ENCODE measurements at regions not wholly inside any gene's neighbourhood (a gene's known extent, or its start where the extent isn't known, plus 50 kb on each side); places are given as distances from the start of the nearest gene placed in this dataset.

DNA sequence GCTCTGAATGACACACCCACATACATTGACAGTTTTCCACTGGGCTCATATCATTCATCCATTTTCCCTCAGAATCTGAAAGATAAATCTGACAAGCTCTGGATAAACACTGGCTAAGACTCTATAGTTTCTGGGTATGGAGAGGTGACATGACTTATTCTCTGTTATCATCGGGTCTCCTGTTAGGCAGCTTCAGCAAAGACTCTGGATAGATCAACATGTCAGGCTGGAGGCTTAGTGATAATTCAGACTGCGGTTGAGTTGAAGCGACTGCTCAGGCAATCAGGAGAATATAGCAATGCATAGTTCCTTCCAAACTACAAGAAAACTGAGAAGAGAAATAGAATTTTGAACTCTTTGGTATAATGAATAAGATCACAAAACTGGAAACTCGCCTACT is 394.6 kb downstream of the CBLN4 start:
- intact Hi-C loops (cut with micrococcal nuclease), result no loop called here
- Mint-ChIP-seq H3K27me3 (ENCODE audit: insufficient read depth) (no peaks in the 10 kb centered on the region), H3K9me3 (peaks cover 15% of the 10 kb centered on the region), H3K4me1 (ENCODE audit: low read depth) (no peaks in the 10 kb centered on the region), H3K27ac (no peak overlapping the region), H3K4me3 (no peak overlapping the region), H3K36me3 (ENCODE audit: low read depth) (no peaks in the 10 kb centered on the region)
- no peak for DNase-seq (ENCODE audit: low spot score)

DNA sequence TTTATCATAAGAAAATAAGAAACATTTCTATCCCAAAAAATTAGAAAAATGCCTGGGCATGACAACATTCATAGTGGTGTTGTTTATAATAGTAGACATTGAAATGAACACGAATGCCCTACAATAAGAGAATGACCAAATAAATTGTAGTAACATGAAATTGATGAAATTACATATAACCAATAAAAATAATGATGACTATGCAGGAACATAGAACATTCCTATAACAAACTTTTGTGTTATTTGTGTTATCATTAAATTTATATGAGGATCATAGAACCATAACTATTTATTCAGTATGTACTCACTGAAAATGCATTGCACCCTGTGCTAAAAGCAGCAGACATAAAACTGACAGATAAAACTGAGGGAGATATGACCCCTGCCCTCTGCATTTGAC is 399.7 kb downstream of the CBLN4 start:
- intact Hi-C loops (cut with micrococcal nuclease), result no loop called here
- Mint-ChIP-seq H3K36me3 (ENCODE audit: low read depth) (no peaks in the 10 kb centered on the region), H3K27ac (no peak overlapping the region), H3K27me3 (ENCODE audit: insufficient read depth) (no peaks in the 10 kb centered on the region), H3K4me1 (ENCODE audit: low read depth) (no peaks in the 10 kb centered on the region), H3K9me3 (peaks cover 4% of the 10 kb centered on the region), H3K4me3 (no peak overlapping the region)
- DNase-seq (ENCODE audit: low spot score), result no peak

DNA sequence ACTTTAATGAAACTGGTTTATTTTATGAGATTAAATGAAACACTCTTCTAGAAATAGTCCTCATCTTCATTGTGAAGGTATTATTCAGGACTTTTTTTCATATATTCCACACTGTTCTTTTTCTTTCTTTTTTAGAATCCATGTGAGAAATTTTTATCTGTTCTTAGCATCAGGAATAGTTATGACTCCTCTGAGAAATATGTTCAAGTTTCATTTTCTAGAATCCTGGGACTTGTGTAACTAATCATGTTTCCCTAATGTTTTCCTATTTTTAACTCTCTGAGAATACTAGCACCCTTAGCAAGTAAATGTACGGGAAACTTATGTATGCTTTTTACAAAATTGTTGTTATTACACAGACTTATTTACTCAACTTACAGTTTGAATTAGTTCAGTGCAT is 407.8 kb downstream of the CBLN4 start:
- no peak overlapping the region for H3K27ac Mint-ChIP-seq
- H3K27me3 Mint-ChIP-seq (ENCODE audit: insufficient read depth), result no peaks in the 10 kb centered on the region
- intact Hi-C loops (cut with micrococcal nuclease), result no loop called here
- H3K36me3 Mint-ChIP-seq (ENCODE audit: low read depth), result no peaks in the 10 kb centered on the region
- H3K4me3 Mint-ChIP-seq, result no peak overlapping the region
- no peak for DNase-seq (ENCODE audit: low spot score)
- H3K4me1 Mint-ChIP-seq (ENCODE audit: low read depth), result no peaks in the 10 kb centered on the region
- H3K9me3 Mint-ChIP-seq, result peaks cover 5% of the 10 kb centered on the region

DNA sequence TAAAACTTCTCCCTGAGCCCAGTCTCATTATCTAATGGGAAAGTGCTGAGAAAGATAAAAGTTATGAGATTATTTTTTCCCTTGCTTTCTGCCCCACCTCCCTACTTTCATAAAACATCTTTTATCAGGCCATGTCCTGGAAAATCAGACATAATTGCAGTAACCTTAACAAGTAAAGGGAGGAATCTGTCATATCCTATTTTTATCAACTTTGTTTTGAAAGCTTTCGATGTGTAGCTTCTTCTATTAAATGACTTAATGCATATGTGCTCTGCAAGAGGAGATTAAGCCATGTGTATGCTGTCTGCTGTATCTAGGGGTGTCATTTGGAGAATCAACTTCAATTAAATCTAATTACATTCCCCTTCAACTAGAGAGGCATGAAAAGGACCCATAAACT is 408.9 kb downstream of the CBLN4 start:
- Mint-ChIP-seq H3K4me1 (ENCODE audit: low read depth) (no peaks in the 10 kb centered on the region), H3K27me3 (ENCODE audit: insufficient read depth) (no peaks in the 10 kb centered on the region), H3K27ac (no peak overlapping the region), H3K9me3 (peaks cover 8% of the 10 kb centered on the region), H3K4me3 (no peak overlapping the region), H3K36me3 (ENCODE audit: low read depth) (no peaks in the 10 kb centered on the region)
- no peak for DNase-seq (ENCODE audit: low spot score)
- intact Hi-C loops (cut with micrococcal nuclease), result no loop called here

DNA sequence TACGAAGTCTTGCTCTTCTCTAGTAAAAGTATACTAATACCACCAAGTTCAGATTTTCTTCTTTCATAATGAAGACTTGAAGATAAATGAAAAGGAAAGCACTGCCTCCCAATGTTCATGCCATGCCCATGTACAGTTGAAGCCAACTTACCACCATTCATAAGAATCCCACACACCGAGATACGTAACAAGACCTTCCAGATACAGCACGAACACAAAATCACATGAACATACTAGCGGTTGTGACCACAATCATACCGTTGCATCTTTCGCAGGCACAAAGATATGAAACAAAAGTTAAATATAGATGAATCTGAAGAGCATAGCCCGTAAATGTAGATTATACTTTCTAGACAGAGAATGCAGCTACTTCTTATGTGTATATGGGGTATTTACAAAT is 412.5 kb downstream of the CBLN4 start:
- H3K4me3 Mint-ChIP-seq, result no peak overlapping the region
- intact Hi-C loops (cut with micrococcal nuclease), result no loop called here
- H3K27ac Mint-ChIP-seq, result no peak overlapping the region
- peaks cover 8% of the 10 kb centered on the region for H3K9me3 Mint-ChIP-seq
- no peaks in the 10 kb centered on the region for H3K36me3 Mint-ChIP-seq (ENCODE audit: low read depth)
- no peak for DNase-seq (ENCODE audit: low spot score)
- no peaks in the 10 kb centered on the region for H3K27me3 Mint-ChIP-seq (ENCODE audit: insufficient read depth)
- no peaks in the 10 kb centered on the region for H3K4me1 Mint-ChIP-seq (ENCODE audit: low read depth)

DNA sequence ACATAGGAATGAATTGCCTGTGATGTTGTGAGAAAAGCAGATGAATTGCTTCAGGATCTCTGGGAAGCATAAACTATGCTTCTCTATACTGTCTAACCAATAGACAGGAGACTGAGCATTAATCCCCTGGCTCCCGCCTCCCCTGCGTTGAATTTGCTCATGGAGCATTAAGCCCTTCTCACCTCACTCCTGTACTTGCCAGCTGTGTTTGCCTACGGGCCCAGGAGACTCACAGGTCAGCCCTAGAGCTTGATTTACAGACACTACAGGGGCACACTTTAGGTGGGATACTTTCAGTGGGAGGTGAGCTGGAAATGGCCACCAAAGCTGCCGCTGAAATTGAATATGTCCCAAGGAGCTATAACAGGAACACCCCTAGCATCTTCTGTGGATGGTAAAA is 418.7 kb downstream of the CBLN4 start:
- DNase-seq (ENCODE audit: low spot score), result no peak
- peaks cover 5% of the 10 kb centered on the region for H3K9me3 Mint-ChIP-seq
- intact Hi-C loops (cut with micrococcal nuclease), result no loop called here
- no peak overlapping the region for H3K4me3 Mint-ChIP-seq
- H3K27me3 Mint-ChIP-seq (ENCODE audit: insufficient read depth), result no peaks in the 10 kb centered on the region
- no peak overlapping the region for H3K27ac Mint-ChIP-seq
- H3K4me1 Mint-ChIP-seq (ENCODE audit: low read depth), result no peaks in the 10 kb centered on the region
- no peaks in the 10 kb centered on the region for H3K36me3 Mint-ChIP-seq (ENCODE audit: low read depth)

DNA sequence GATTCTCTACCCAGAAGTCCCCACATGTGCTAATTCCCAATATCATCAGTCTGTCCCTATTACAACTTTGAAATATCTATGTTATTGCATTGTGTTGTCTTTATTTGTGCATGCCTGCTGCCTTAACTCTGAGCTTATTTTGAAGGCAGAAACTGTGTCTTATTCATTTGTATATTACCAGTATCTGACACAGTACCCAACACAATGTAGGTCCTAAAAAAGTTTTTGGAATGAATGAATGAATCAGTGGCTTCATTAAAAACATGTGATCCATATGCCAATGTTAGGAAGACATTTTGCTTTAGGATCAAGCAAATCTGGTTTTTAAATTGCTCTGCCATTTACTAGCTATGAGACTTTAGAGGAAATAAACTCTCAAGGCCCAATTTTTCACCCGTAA is 420.4 kb downstream of the CBLN4 start:
- no peaks in the 10 kb centered on the region for H3K36me3 Mint-ChIP-seq (ENCODE audit: low read depth)
- H3K4me3 Mint-ChIP-seq, result no peak overlapping the region
- no peak overlapping the region for H3K27ac Mint-ChIP-seq
- no peaks in the 10 kb centered on the region for H3K27me3 Mint-ChIP-seq (ENCODE audit: insufficient read depth)
- no peak for DNase-seq (ENCODE audit: low spot score)
- intact Hi-C loops (cut with micrococcal nuclease), result no loop called here
- no peaks in the 10 kb centered on the region for H3K4me1 Mint-ChIP-seq (ENCODE audit: low read depth)
- peaks cover 5% of the 10 kb centered on the region for H3K9me3 Mint-ChIP-seq

DNA sequence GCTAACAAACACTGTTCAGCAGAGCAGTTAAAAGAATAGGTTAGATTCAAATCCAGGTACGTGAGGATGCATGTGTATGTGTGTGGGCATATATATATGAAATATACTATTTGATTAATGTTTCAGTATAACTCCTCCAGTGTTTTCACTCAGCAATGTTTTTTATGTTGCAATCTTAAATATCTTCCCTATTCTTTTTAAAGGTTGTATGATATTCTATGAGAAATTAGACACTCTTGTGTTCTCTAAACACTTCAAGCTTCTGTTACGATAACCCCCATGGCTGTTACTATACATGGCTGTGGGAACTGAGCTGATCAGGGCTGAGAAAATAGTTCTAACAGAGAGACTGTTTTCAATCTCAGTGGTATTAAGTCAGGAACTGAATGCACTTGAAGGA is 421.0 kb downstream of the CBLN4 start:
- no peak for DNase-seq (ENCODE audit: low spot score)
- Mint-ChIP-seq H3K36me3 (ENCODE audit: low read depth) (no peaks in the 10 kb centered on the region), H3K27me3 (ENCODE audit: insufficient read depth) (no peaks in the 10 kb centered on the region), H3K4me3 (no peak overlapping the region), H3K9me3 (peaks cover 5% of the 10 kb centered on the region), H3K4me1 (ENCODE audit: low read depth) (no peaks in the 10 kb centered on the region), H3K27ac (no peak overlapping the region)
- intact Hi-C loops (cut with micrococcal nuclease), result no loop called here

DNA sequence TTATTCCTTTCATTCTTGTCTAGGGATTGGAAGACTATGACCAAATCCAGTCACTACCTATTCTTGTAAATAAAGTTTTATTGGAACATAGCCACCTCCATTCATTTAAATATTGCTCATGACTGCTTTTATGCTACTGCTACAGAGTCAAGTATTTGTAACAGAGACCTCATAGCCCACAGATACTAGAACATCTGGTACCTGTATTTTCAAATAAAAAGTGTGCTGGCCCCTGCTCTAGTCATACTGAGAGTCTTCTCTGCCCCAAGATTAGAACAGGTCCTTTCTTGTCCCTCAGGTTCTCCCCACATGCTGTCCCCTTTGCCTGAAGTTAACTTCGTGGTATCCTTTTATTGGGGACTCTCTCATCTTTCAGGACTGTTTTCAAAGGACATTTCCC is 422.3 kb downstream of the CBLN4 start:
- Mint-ChIP-seq H3K27ac (no peak overlapping the region), H3K9me3 (peaks cover 5% of the 10 kb centered on the region), H3K4me1 (ENCODE audit: low read depth) (no peaks in the 10 kb centered on the region), H3K4me3 (no peak overlapping the region), H3K36me3 (ENCODE audit: low read depth) (no peaks in the 10 kb centered on the region), H3K27me3 (ENCODE audit: insufficient read depth) (no peaks in the 10 kb centered on the region)
- DNase-seq (ENCODE audit: low spot score), result no peak
- intact Hi-C loops (cut with micrococcal nuclease), result no loop called here

DNA sequence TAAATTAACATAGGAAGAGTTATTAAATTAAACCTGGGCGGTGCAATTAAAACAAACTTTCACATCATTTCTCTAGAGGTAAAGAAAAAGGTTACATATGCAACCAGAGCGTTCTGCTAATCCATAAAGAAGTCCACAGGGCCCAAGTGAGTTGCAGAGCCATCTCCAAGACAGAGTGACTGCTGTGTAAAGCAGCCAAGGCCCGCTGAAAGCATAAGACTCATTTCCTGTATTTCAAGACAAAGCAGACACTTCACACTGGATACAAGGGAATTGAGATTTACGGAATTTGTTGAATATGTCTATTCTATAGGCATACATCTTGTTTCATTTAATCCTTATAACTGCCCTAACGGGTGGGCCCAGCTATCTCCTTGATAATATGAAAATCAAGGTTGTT is 422.8 kb downstream of the CBLN4 start:
- intact Hi-C loops (cut with micrococcal nuclease), result no loop called here
- H3K36me3 Mint-ChIP-seq (ENCODE audit: low read depth), result no peaks in the 10 kb centered on the region

DNA sequence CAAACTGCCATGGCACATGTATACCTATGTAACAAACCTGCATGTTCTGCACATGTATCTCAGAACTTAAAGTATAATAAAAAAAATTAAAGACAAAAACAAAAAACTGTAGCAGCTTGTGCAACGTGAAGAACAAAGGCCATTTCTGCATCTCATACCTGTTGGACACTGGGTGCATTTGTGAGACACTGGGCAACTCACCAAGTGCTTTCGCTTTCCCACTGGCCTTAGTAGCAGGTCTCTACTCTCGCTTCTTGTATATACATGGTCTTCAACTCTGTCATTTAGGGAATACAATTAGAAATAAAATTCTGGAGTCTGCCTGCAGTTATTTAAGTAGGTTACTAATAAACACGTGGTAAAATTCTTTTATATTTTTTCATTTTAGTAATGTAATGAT is 423.8 kb downstream of the CBLN4 start:
- H3K27me3 Mint-ChIP-seq (ENCODE audit: insufficient read depth), result no peaks in the 10 kb centered on the region
- no peaks in the 10 kb centered on the region for H3K36me3 Mint-ChIP-seq (ENCODE audit: low read depth)
- H3K9me3 Mint-ChIP-seq, result peaks cover 5% of the 10 kb centered on the region
- H3K4me1 Mint-ChIP-seq (ENCODE audit: low read depth), result no peaks in the 10 kb centered on the region
- H3K27ac Mint-ChIP-seq, result no peak overlapping the region
- intact Hi-C loops (cut with micrococcal nuclease), result no loop called here
- H3K4me3 Mint-ChIP-seq, result no peak overlapping the region
- DNase-seq (ENCODE audit: low spot score), result no peak

More for the DNA sequence above, 422.8 kb downstream of the CBLN4 start:
- no peak for DNase-seq (ENCODE audit: low spot score)
- peaks cover 5% of the 10 kb centered on the region for H3K9me3 Mint-ChIP-seq
- H3K4me1 Mint-ChIP-seq (ENCODE audit: low read depth), result no peaks in the 10 kb centered on the region
- H3K27me3 Mint-ChIP-seq (ENCODE audit: insufficient read depth), result no peaks in the 10 kb centered on the region
- H3K27ac Mint-ChIP-seq, result no peak overlapping the region
- no peak overlapping the region for H3K4me3 Mint-ChIP-seq

DNA sequence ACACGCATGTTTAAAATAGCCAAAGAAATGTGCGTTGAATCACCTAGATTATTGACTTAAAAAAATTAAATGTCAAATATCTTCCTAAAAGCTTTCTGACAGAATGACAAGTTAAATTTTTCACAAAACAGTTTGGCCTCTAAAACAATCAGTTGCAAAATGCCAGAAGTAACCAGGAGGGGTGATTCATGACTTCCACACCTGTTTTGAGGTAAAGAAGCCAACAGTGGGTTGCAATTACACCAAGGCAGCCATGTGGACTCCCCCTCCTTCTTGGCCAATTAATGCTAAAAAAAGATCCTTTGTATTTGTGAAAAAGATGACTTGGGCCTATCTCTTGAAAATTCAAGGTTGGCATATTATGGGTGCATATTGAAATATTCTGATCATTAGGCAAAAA is 424.8 kb downstream of the CBLN4 start:
- Mint-ChIP-seq H3K4me1 (ENCODE audit: low read depth) (no peaks in the 10 kb centered on the region), H3K27me3 (ENCODE audit: insufficient read depth) (no peaks in the 10 kb centered on the region), H3K4me3 (no peak overlapping the region), H3K27ac (no peak overlapping the region), H3K9me3 (peaks cover 5% of the 10 kb centered on the region), H3K36me3 (ENCODE audit: low read depth) (no peaks in the 10 kb centered on the region)
- intact Hi-C loops (cut with micrococcal nuclease), result no loop called here
- DNase-seq (ENCODE audit: low spot score), result no peak

DNA sequence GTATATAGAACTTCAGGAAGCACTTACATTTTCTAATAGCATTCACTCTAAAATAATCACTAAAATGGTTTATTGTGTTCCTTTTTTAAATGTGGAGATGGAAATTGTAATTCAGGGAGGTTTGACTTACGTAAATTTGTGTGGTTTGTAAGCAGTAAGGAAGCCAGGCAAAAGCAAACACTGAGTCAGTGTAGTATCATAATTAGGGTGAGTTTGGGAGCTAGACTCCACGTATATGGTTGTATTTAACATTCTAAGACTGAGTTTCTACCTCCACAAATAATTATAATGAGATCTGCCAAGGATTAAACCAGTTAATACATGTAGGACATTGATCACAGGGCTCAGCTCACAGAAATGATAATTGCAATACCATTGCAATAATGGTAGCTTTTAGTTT is 425.5 kb downstream of the CBLN4 start:
- Mint-ChIP-seq H3K4me3 (no peak overlapping the region), H3K4me1 (ENCODE audit: low read depth) (no peaks in the 10 kb centered on the region), H3K27me3 (ENCODE audit: insufficient read depth) (no peaks in the 10 kb centered on the region), H3K27ac (no peak overlapping the region), H3K9me3 (peaks cover 5% of the 10 kb centered on the region), H3K36me3 (ENCODE audit: low read depth) (no peaks in the 10 kb centered on the region)
- intact Hi-C loops (cut with micrococcal nuclease), result no loop called here
- DNase-seq (ENCODE audit: low spot score), result no peak

DNA sequence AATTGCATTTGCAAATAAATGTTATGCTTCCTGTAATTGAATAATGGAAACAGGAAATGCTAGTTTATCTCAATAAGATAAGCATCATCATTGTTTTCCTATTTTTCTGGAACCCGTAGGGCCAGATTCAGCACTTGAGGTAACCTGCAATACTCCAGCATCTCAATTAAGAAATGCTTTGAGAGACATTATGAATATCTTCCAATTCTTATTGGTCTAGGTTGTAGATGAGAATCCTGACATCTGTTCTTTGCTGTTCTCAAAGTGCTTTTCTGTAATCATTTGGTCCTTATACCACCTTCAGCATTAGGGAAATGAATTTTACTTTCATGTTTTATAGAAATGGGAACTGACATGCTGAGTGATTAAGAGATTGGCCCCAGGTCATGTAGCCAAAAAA is 428.3 kb downstream of the CBLN4 start:
- Mint-ChIP-seq H3K4me3 (no peak overlapping the region), H3K36me3 (ENCODE audit: low read depth) (no peaks in the 10 kb centered on the region), H3K4me1 (ENCODE audit: low read depth) (no peaks in the 10 kb centered on the region), H3K27ac (no peak overlapping the region), H3K9me3 (peaks cover 3% of the 10 kb centered on the region), H3K27me3 (ENCODE audit: insufficient read depth) (no peaks in the 10 kb centered on the region)
- no peak for DNase-seq (ENCODE audit: low spot score)
- intact Hi-C loops (cut with micrococcal nuclease), result no loop called here

Data from activated T-helper 1 cell treated with anti-CD3 and anti-CD28 coated beads, Interleukin-12 subunit alpha, Interleukin-12 subunit beta, Interleukin-2, Interleukin-4 antibody, amounts not matched to agents 30 ng/mL and 10 ng/mL and 1 ng/mL, durations not matched to agents 14 hours and 24 hours and 36 hours (primary cell).